Neuronal stem cell (in vitro differentiated cells): ENCODE measurements at regions not wholly inside any gene's neighbourhood (a gene's known extent, or its start where the extent isn't known, plus 50 kb on each side); places are given as distances from the start of the nearest gene placed in this dataset.
"Not testable (repeated sequence)": the region's sequence is repeated elsewhere in the genome, so short reads cannot be mapped to it uniquely, and the experiment has no call there.

Experiments
- DNase-seq: peaks from one replicate; pipeline ENCODE4 v3.0.0-alpha.2; 2013; ENCODE audit warnings: low spot score
- H2AFZ ChIP-seq: one replicate; pipeline ENCODE4 v1.6.1; 2013; ENCODE audit warnings: mild to moderate bottlenecking, low read length, inconsistent platforms
- H2AK5ac ChIP-seq: 2 replicates; pipeline ENCODE4 v1.6.1; 2013; ENCODE audit warnings: low read depth, mild to moderate bottlenecking, inconsistent platforms, low read length, moderate library complexity, mixed read lengths
- H2BK120ac ChIP-seq: 2 replicates; pipeline ENCODE4 v1.6.1; 2013; ENCODE audit warnings: low read depth, mild to moderate bottlenecking, inconsistent platforms, low read length, moderate library complexity, mixed read lengths
- H2BK12ac ChIP-seq: one replicate; pipeline ENCODE4 v1.6.1; 2013; ENCODE audit warnings: low read length, inconsistent platforms
- H2BK15ac ChIP-seq: 2 replicates; pipeline ENCODE4 v1.6.1; 2013; ENCODE audit warnings: mild to moderate bottlenecking, low read length, inconsistent platforms, mixed read lengths
- H2BK5ac ChIP-seq: one replicate; pipeline ENCODE4 v1.6.1; 2013; ENCODE audit warnings: inconsistent platforms, mild to moderate bottlenecking, low read length, moderate library complexity
- H3K14ac ChIP-seq: one replicate; pipeline ENCODE4 v1.6.1; 2013; ENCODE audit warnings: low read length, inconsistent platforms
- H3K18ac ChIP-seq: 2 replicates; pipeline ENCODE4 v1.6.1; 2013; ENCODE audit warnings: low read length, inconsistent platforms
- H3K23ac ChIP-seq: 2 replicates; pipeline ENCODE4 v1.6.1; 2013; ENCODE audit warnings: low read depth, mild to moderate bottlenecking, mixed read lengths, low read length, inconsistent platforms; ENCODE audit not compliant: poor library complexity
- H3K27ac ChIP-seq: replicated peaks from 3 replicates; pipeline ENCODE4 v1.5.1; 2013; ENCODE audit warnings: low read length, inconsistent platforms
- H3K27me3 ChIP-seq, 3 experiments: 2 replicates each; pipeline ENCODE4 v1.6.1; 2013; ENCODE audit warnings: low read length in 3 of 3, mild to moderate bottlenecking in 2 of 3, inconsistent platforms in 1 of 3, low read depth in 1 of 3, mixed read lengths in 1 of 3, moderate library complexity in 1 of 3; ENCODE audit not compliant: control insufficient read depth in 3 of 3, insufficient read depth in 3 of 3
- H3K36me3 ChIP-seq, 2 donors: replicated peaks in 1 of 2; 2 replicates each; pipeline ENCODE4 v1.6.1; 2013; ENCODE audit warnings: low read length in 2 of 2; ENCODE audit not compliant: control insufficient read depth in 2 of 2, insufficient read depth in 2 of 2
- H3K4ac ChIP-seq: 2 replicates; pipeline ENCODE4 v1.6.1; 2013; ENCODE audit warnings: inconsistent platforms, mild to moderate bottlenecking, low read length, moderate library complexity
- H3K4me1 ChIP-seq, 2 donors: 1 replicate in 1 of 2; 2 replicates in 1 of 2; pipeline ENCODE4 v1.6.1; 2013; ENCODE audit warnings: low read length in 2 of 2, low read depth in 1 of 2; ENCODE audit not compliant: control insufficient read depth in 2 of 2, insufficient read depth in 1 of 2
- H3K4me2 ChIP-seq: one replicate; pipeline ENCODE4 v1.6.1; 2013; ENCODE audit warnings: mild to moderate bottlenecking, low read length, inconsistent platforms; ENCODE audit not compliant: insufficient read depth, poor library complexity, severe bottlenecking
- H3K4me3 ChIP-seq, 2 donors: 2 replicates each; pipeline ENCODE4 v1.5.1; 2013; ENCODE audit warnings: low read length in 2 of 2, mild to moderate bottlenecking in 2 of 2, inconsistent platforms in 1 of 2, moderate library complexity in 1 of 2
- H3K79me1 ChIP-seq: one replicate; pipeline ENCODE4 v1.6.1; 2013; ENCODE audit warnings: low read depth, mild to moderate bottlenecking, inconsistent platforms, low read length, moderate library complexity
- H3K9ac ChIP-seq: one replicate; pipeline ENCODE4 v1.6.1; 2013; ENCODE audit warnings: mild to moderate bottlenecking, low read depth, low read length, inconsistent platforms; ENCODE audit not compliant: poor library complexity
- H3K9me3 ChIP-seq, 2 donors: replicated peaks in 1 of 2; 2 replicates each; pipeline versions ENCODE3 to v1.6.1; 2013; ENCODE audit warnings: low read length in 2 of 2, mild to moderate bottlenecking in 2 of 2, inconsistent platforms in 1 of 2, low read depth in 1 of 2, mixed read lengths in 1 of 2, moderate library complexity in 1 of 2; ENCODE audit not compliant: control insufficient read depth in 2 of 2, insufficient read depth in 1 of 2
- H4K8ac ChIP-seq: one replicate; pipeline ENCODE4 v1.6.1; 2013; ENCODE audit warnings: low read depth, mild to moderate bottlenecking, inconsistent platforms, low read length, moderate library complexity
- H4K91ac ChIP-seq: one replicate; pipeline ENCODE4 v1.6.1; 2013; ENCODE audit warnings: low read length, low read depth, mild to moderate bottlenecking, inconsistent platforms; ENCODE audit not compliant: poor library complexity
- WGBS, 2 donors: extraction: QIAGEN DNeasy Blood & Tissue Kit; methylation state at CpG; one replicate each; pipeline ENCODE4 v1.1.7; 2013; ENCODE audit warnings: missing lambda C conversion rate in 2 of 2, mixed read lengths in 1 of 2; ENCODE audit not compliant: insufficient read length in 2 of 2, insufficient replicate concordance in 1 of 2; ENCODE audit errors: extremely low coverage in 2 of 2; 5-methylcytosine and 5-hydroxymethylcytosine counted together

- not testable (repeated sequence) for H4K91ac ChIP-seq, H2AK5ac ChIP-seq, H3K4ac ChIP-seq, H3K4me2 ChIP-seq, H3K18ac ChIP-seq, H3K9ac ChIP-seq, H2BK120ac ChIP-seq, H2BK5ac ChIP-seq, H3K27me3 ChIP-seq, H4K8ac ChIP-seq, H3K4me1 ChIP-seq, H3K27ac ChIP-seq, H3K14ac ChIP-seq, H3K4me3 ChIP-seq, H3K23ac ChIP-seq, H2AFZ ChIP-seq, H3K36me3 ChIP-seq, DNase-seq, H3K9me3 ChIP-seq, H2BK15ac ChIP-seq, H2BK12ac ChIP-seq, H3K79me1 ChIP-seq
- WGBS, 2 donors: no CpG with 5 or more reads among the region's 1 CpG
These were observed 391.8 kb downstream of the NPIPA7 start for GRCh38 chr16:16770717-16771116.

- H4K91ac ChIP-seq: no peak overlapping the region
These were observed 395.4 kb downstream of the NPIPA7 start for GRCh38 chr16:16774389-16774788.

DNA sequence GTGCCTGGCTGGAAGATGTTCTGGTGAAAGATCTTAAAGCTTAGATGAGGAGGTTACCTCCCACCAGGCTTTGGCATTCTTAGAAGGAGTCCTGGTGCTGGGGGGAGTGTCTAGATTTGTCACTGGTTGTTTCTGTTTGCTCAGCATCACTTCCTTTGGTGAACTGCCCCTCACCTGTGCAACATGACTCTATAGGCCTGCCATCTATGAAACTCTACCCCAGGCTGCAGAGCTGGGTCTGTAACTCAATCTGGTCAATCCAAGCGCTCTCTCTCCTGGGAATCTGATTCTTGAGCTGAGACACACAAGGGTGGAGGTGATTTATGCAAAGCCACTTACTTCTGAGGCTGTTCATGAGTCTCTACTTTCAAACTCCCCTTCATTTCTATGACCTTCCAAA, 399.4 kb downstream of the NPIPA7 start:
- DNase-seq: no peak
- no peak overlapping the region for H3K27ac ChIP-seq
- H2BK12ac ChIP-seq: no peak overlapping the region
- no peak overlapping the region for H3K23ac ChIP-seq
- no peak overlapping the region for H3K14ac ChIP-seq
- no peaks in the 10 kb centered on the region for H3K27me3 ChIP-seq
- H3K4me2 ChIP-seq: no peak overlapping the region
- H3K18ac ChIP-seq: no peak overlapping the region
- no CpG with 5 or more reads among the region's 1 CpG for WGBS, 2 donors
- H3K4ac ChIP-seq: no peak overlapping the region
- H3K9me3 ChIP-seq: no peaks in the 10 kb centered on the region
- no peaks in the 10 kb centered on the region for H3K36me3 ChIP-seq
- H3K4me1 ChIP-seq: no peaks in the 10 kb centered on the region
- H2BK5ac ChIP-seq: no peak overlapping the region
- H4K8ac ChIP-seq: no peak overlapping the region
- H2BK120ac ChIP-seq: no peak overlapping the region
- no peaks in the 10 kb centered on the region for H3K79me1 ChIP-seq
- H3K4me3 ChIP-seq: no peak overlapping the region
- no peak overlapping the region for H4K91ac ChIP-seq
- H3K9ac ChIP-seq: no peak overlapping the region
- H2BK15ac ChIP-seq: no peak overlapping the region
- H2AK5ac ChIP-seq: no peak overlapping the region
- H2AFZ ChIP-seq: no peak overlapping the region

More at GRCh38 chr16:16774389-16774788, 395.4 kb downstream of the NPIPA7 start:
- Histone ChIP-seq H3K14ac (no peak overlapping the region), H3K4me3 (no peak overlapping the region), H3K23ac (no peak overlapping the region), H2BK15ac (no peak overlapping the region), H3K18ac (no peak overlapping the region), H3K9ac (no peak overlapping the region), H2BK5ac (no peak overlapping the region), H3K27me3 (no peaks in the 10 kb centered on the region), H3K9me3 (no peaks in the 10 kb centered on the region), H2AK5ac (no peak overlapping the region), H3K4ac (no peak overlapping the region), H3K4me1 (no peaks in the 10 kb centered on the region), H3K27ac (no peak overlapping the region), H2BK12ac (no peak overlapping the region), H3K79me1 (no peaks in the 10 kb centered on the region), H2BK120ac (no peak overlapping the region), H4K8ac (no peak overlapping the region), H3K4me2 (no peak overlapping the region), H2AFZ (no peak overlapping the region), H3K36me3 (no peaks in the 10 kb centered on the region)
- no CpG with 5 or more reads among the region's 5 CpGs for WGBS, 2 donors
- DNase-seq: no peak

DNA sequence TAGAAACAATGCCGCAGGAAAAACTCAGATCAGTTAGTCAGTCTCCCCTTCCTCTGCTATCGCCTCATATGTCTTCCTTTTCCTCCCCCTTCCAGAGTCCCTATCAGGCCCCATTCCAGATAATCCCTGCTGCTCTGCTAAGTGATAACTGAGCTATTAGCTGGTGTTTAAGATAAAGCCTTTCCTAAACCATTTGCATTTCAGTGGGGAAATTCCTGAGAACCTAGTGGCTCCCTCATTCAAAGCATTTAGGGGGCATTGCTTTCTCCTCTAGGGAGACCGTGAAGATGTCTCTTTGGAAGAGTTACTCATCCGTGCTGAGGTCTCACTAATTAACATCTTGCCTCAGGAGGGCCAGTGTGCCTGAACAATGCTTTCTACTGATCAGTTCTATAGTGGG, 401.6 kb downstream of the NPIPA7 start:
- Histone ChIP-seq H3K4me3 (no peak overlapping the region), H2BK12ac (no peak overlapping the region), H3K14ac (no peak overlapping the region), H3K23ac (no peak overlapping the region), H2BK15ac (no peak overlapping the region), H2BK5ac (no peak overlapping the region), H3K4me1 (no peaks in the 10 kb centered on the region), H3K18ac (no peak overlapping the region), H3K4me2 (no peak overlapping the region), H4K91ac (no peak overlapping the region), H4K8ac (no peak overlapping the region), H3K4ac (no peak overlapping the region), H3K79me1 (no peaks in the 10 kb centered on the region), H3K27ac (peak overlapping the region; percentile 64), H3K36me3 (no peaks in the 10 kb centered on the region), H3K9ac (no peak overlapping the region), H2AK5ac (no peak overlapping the region), H3K27me3 (no peaks in the 10 kb centered on the region), H3K9me3 (no peaks in the 10 kb centered on the region), H2AFZ (no peak overlapping the region), H2BK120ac (no peak overlapping the region)
- DNase-seq: peak; percentile 36
- WGBS, 2 donors: no CpG with 5 or more reads among the region's 4 CpGs
